ENCODE measurements at regions not wholly inside any gene's neighbourhood (a gene's known extent, or its start where the extent isn't known, plus 50 kb on each side); places are given as distances from the start of the nearest gene placed in this dataset.
"Not testable (repeated sequence)": the region's sequence is repeated elsewhere in the genome, so short reads cannot be mapped to it uniquely, and the experiment has no call there.

- FAIRE-seq = no peak
These were observed 123.8 kb upstream of the JARID2 start for GRCh38 chr6:15121977-15122550.

DNA sequence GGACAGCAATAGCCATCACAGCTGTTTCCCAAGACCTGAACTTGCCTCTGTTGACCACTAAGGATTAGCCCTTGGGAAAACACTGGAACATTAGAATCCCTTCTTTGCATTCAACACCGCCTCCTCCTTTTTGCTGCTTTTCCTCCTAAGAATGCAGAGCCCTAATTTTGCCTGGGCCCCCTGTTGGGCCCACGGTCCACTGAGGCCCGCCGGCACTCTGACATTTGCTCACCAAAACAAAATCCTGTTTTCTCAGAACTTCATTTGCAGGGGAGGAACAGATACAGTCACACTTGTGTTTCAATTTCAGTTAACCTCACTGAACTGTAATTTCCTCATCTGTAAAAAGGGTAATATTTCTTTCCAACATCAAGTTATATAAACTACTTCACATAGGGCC, 116.0 kb upstream of the JARID2 start:
- no peak for FAIRE-seq

DNA sequence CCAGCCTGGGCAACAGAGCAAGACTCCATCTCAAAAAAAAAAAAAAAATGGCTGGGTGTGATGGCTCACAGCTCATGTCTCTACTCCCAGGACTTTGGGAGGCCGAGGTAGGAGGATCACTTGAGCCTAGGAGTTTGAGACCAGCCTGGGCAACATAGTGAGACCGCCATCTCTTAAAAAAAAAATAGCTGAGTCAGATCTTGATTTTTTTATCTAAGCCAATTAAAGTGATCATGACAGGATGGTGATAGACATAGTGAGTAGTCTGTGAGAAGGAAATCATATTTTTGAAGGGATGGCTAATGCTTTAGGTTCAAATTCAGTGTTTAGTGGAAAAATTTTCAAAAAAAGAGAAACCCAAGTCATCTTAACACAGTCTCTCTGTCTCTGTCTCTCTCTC, 114.6 kb upstream of the JARID2 start:
- FAIRE-seq = no peak

DNA sequence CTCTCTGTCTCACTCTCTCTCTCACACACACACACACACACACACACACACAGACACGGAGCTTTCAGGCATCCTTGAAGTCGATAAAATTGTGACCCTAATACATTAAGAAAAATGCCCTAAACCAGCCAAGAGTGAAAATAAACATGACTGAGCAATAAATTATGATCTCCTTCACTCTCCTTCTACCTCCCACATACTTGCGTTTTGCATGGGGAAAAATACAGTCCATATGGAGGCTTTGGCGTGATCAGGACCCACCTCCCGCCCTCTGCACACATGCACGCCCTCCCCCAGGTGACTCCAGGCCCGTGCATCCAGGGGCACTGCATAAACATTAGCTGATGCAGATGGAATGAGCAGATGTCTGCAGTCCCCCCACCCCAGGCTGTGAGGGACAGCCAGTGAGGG, 114.2 kb upstream of the JARID2 start:
- peak; percentile 18 for FAIRE-seq

DNA sequence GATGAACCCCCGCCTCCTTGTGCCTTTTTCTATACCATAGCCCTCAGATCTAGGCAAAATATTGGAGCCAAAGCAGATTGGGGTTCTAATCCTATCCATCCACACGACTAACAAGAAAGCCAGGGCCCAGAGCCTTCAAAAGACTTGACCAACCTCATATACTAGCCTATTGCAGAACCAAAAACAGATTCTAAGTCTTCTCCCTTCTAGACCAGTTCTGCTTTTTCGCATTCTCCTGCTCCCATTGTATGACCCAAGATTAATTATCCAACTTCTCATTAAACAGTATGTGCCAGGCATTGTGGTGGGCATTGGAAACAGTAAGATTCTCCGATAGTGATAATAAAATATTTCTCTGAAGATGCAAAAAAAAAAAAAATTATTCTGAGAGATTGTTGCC, 113.7 kb upstream of the JARID2 start:
- FAIRE-seq = no peak

DNA sequence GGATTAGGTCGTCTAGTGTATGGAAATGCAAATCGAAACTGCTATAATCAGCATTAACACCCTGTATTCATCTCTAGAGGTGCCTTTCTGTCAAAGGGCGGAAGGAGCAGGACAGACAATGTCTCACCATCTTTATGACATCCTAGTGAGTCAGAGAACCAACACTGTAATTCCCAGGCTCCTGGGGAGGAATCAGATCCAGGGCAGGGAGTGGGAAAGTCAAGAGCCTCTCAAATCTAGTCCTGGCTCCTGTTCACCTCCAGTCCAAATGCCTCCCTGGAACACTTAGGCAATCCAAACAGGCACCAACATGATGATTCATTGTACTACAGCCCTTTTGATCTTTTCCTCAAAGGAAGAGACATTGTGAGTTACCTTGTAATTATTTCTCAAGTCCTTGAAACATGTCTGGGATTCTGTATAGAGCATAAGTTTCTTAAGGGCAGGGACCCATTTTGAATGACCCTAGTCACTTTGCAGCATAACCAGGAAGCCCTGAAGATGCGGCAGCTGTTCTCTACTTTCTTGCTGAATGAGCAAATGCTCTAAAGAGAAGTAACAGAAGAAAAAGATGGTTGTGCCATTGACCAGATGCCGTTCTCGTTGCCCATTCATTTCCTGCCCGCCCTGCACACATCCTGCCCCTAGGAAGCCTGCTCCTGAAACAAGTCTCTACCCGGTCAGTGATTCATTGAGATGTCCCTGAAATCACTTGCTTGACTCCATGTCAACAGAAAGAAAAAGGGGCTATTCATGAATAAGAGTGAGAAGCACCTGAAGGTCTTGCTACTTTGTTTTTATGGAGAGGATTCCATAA, 112.8 kb upstream of the JARID2 start:
- no peak for FAIRE-seq

DNA sequence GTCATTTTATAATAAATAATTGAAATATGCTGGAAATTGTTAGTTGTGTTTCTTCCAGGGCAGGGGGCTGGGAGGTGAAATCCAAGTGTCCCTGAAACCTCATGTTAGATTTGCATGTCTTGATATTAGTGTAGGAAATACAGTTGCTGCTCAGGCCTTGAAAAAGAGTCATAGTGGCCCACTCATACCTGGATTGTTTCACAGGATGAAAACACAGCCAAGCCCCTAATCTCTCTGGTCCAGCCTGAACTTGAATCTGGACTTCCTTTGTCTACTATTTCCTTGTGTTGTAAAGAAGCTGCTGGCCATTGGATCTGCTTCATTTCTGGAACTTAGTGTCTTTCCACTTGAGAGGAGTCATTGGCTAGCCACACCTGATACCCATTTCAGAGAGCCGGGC, 108.8 kb upstream of the JARID2 start:
- no peak for FAIRE-seq

GRCh38 chr6:15143086-15143485, 102.8 kb upstream of the JARID2 start:
- no peak for FAIRE-seq

- FAIRE-seq = no peak
These were observed 102.3 kb upstream of the JARID2 start for GRCh38 chr6:15143540-15143939.

DNA sequence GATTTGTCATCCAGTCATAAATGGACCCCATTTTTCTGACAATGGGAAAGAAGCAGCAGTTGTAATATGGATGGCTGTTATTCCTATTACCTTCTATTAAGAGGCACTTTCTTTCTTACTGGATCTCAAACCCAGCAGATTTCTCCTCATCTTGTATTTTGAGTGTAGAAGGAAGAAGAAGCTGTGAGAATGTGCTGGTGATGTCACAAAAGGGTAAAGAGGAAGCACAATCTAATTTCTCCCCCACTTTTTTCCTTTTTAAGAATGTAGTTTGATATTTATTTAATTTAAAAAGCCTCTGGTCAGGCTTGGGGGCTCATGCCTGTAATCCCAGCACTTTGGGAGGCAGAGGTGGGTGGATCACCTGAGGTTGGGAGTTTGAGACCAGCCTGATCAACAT, 100.0 kb upstream of the JARID2 start:
- FAIRE-seq = no peak

DNA sequence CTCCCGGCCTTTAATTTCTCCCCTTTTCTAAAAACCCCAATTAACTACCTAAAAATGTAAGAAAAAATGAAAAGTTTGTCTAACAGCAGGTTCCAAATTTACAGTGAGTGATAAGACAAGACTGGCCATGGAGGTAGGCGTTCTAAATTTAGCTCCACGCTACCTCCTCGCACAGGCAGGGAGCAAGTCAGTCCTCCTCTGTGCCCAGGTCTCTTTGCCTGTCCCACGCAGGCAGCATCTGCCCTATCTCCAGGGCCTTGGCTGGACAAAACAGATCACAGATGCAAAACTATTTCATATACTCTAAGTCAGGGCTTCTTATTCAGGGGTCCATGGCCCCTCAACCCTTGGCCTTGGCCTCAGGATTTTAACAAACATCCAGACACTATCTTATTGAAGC, 98.0 kb upstream of the JARID2 start:
- no peak for FAIRE-seq

- no peak for FAIRE-seq
These were observed 97.4 kb upstream of the JARID2 start for GRCh38 chr6:15148356-15148946.

DNA sequence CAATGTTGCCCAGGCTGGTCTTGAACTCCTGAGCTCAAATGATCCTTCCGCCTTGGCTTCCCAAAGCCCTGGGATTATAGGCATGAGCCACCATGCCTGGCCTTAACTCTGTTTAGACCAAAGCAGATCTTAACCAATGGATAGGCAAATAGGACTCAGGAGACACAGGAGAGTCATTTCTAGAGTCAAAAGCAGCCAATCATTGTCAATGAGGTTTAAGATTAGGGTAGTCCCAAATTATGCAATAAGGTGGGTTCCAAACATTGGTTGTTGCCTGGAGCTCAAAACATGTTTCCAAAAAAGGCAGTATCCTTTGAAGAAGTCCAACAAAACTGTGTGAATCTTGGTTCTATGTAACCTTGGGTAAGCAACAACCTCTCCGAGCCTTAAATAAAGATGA, 95.7 kb upstream of the JARID2 start:
- no peak for FAIRE-seq

DNA sequence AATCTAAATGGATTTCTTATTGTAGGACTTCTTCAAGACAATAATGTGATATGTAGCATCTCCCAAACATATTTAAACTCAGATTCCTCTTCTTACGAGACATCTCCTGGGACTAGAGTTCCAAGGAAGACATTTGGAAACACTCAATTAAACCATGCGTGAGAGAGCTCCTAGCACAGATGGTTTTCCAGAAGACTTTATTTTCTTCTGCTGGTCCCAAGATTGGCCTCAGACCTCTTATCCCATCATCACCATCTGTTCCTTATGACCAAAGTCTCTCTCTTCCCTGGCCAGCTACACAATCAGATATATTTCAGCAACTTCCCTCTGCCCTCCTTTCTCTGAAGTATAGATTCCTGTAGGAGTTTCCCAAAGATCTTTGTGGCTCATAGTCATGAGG, 93.2 kb upstream of the JARID2 start:
- FAIRE-seq = no peak

- no peak for FAIRE-seq
These were observed 92.7 kb upstream of the JARID2 start for GRCh38 chr6:15153191-15153590.

- no peak for FAIRE-seq
These were observed 88.4 kb upstream of the JARID2 start for GRCh38 chr6:15157479-15157878.

GRCh38 chr6:15158821-15159619, 86.8 kb upstream of the JARID2 start:
- FAIRE-seq = no peak

GRCh38 chr6:15160812-15161211, 85.1 kb upstream of the JARID2 start:
- FAIRE-seq = no peak

DNA sequence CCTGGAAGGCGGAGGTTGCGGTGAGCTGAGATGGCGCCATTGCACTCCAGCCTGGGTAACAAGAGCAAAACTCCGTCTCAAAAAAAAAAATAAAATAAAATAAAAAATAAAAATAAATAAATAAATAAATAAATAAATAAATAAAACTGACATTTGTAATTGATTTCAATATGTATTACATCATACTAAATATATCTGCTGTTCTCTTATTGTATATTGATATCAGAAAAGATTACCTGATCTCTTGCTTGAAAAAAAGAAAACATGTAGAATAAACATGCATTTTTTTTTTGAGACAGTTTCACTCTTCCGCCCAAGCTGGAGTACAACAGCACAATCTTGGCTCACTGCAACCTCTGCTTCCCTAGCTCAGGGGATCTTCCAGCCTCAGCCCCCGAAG, 81.0 kb upstream of the JARID2 start:
- FAIRE-seq = not testable (repeated sequence)

DNA sequence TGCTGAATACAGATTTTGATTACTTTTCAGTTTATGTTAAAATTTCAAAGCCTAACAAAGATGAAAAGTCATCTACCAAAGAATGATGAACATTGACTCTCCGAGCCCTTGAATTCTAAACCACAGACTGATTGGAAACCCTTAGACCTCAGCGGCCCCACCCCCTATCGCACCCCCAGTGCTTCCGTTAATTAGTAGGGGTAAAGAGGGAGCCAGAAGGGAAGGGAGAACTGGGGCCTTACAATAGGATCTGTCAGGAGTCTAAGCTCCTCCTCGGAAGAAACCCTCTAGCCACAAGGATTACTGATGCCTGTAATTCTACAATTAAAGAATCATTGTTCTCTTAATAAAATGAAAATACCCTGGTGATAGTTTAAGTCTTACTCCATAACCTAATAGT, 79.7 kb upstream of the JARID2 start:
- FAIRE-seq = no peak

DNA sequence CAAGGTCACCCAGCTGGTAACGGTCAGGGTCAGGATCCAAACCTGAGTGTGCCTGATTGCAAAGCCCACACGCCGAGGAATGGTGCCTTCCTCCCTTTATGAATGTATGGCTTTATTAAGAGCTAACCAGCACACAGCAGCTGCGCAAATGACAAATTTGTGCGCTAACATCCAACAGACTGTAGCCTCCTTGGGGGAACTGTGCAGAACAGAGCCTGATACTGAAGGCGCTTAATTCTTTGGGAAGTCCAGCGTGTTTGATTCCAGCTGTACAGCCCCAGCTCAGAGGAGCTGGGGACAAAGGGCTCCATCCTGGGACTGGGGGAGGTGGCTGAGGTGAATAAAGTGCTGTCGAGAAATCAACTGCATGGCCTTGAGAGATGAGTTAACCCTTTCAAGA, 75.7 kb upstream of the JARID2 start:
- no peak for FAIRE-seq

DNA sequence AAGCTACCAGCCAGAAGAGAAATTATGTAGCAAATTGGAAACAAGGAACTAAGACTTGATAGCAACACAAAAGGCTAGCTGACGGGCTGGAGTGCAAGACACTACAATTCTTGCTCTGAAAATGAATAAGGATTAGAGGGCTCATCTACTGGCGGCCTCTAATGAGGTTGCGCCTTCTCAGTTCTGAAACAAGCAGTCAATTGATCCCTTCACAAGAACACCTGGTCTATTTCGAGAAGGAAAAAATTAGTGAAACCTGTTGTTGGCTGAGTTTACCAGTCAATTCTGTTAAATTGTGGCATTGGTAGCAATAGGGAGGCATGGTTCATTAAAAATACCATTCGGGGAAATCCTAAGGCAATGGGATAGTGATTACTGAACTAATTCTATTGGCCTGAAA, 74.8 kb upstream of the JARID2 start:
- FAIRE-seq = no peak

GRCh38 chr6:15176816-15177370, 69.0 kb upstream of the JARID2 start:
- no peak for FAIRE-seq
